GM12878 (cell line): ENCODE measurements at regions not wholly inside any gene's neighbourhood (a gene's known extent, or its start where the extent isn't known, plus 50 kb on each side); places are given as distances from the start of the nearest gene placed in this dataset.

Experiments used
- ASH2L ChIP-seq: fragments of 300-600, 200-600 bp; sonication (generic); IDR thresholded peaks from 2 replicates; pipeline ENCODE4 v1.6.1; 2017; ENCODE audit warnings: low read depth, mild to moderate bottlenecking, borderline replicate concordance
- EGR1 ChIP-seq, 2 experiments: IDR thresholded peaks; 1 replicate in 1 of 2; 2 replicates in 1 of 2; pipeline ENCODE4 v1.6.1; 2011 to 2012; ENCODE audit warnings: low read depth in 2 of 2, low read length in 2 of 2, borderline replicate concordance in 1 of 2, mild to moderate bottlenecking in 1 of 2, moderate library complexity in 1 of 2
- HDAC6 ChIP-seq: fragments of 200-600 bp; sonication (generic); IDR thresholded peaks from one replicate; pipeline ENCODE4 v1.8.0; 2017; ENCODE audit warnings: antibody characterized with exemption; ENCODE audit not compliant: unreplicated experiment
- MTA3 ChIP-seq: IDR thresholded peaks from 2 replicates; pipeline ENCODE4 v1.6.1; 2012; ENCODE audit warnings: low read length, inconsistent platforms, borderline replicate concordance
- POLR2AphosphoS2 ChIP-seq: IDR thresholded peaks from 2 replicates; pipeline ENCODE4 v1.6.1; 2011; ENCODE audit warnings: low read depth, mild to moderate bottlenecking, low read length, improper control_type of control experiment, moderate library complexity
- TCF3 ChIP-seq: IDR thresholded peaks from 2 replicates; pipeline ENCODE4 v1.6.1; 2012; ENCODE audit warnings: low read depth, mild to moderate bottlenecking, low read length, borderline replicate concordance; ENCODE audit not compliant: insufficient read depth
- TF ChIP-seq, protein P1 (sequence below): IDR thresholded peaks from 2 replicates; pipeline ENCODE4 v1.6.1; 2012; ENCODE audit warnings: low read depth, low read length, improper control_type of control experiment
- TF ChIP-seq, protein P2 (sequence below): IDR thresholded peaks from 2 replicates; pipeline ENCODE4 v1.6.1; 2012; ENCODE audit warnings: low read length, inconsistent platforms
- TF ChIP-seq, protein P3 (sequence below), 3 experiments: IDR thresholded peaks in 2 of 3; conservative IDR thresholded peaks in 1 of 3; 2 replicates each; pipeline ENCODE4 v1.5.1; 2011; ENCODE audit warnings: low read depth in 3 of 3, low read length in 3 of 3, mild to moderate bottlenecking in 3 of 3, control low read depth in 2 of 3, moderate library complexity in 2 of 3, inconsistent platforms in 1 of 3, mixed read lengths in 1 of 3; ENCODE audit not compliant: control insufficient read depth in 2 of 3, insufficient read depth in 1 of 3; ENCODE audit errors: extremely low read depth in 1 of 3
- TF ChIP-seq, protein P4 (sequence below): IDR thresholded peaks from 2 replicates; pipeline ENCODE4 v1.6.1; 2011; ENCODE audit warnings: low read depth, low read length, improper control_type of control experiment, borderline replicate concordance

DNA sequence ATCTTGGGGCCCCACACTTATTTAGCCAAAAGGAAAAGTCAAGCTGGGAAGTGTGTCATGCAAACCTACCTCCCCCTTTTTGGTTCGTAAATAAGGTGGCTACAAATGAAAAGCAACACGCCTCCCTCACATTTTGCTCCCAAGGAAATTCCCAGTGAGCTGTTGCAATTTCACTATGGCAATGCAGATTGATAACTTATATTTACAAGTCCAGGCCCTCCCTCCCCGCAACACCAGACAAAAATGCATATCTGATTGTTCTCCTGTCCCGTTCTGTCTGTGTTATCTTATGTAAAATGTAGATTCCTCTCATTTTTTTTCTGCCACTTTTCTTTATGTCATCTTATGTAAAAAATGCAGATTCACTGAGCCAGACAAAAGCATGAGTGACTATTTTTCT lies 1305.3 kb downstream of the SLITRK5 start:
- TF ChIP-seq EGR1 (IDR thresholded peaks at IDR 0.05; ENCODE audit: borderline replicate concordance in 1 of 2, low read depth in 2 of 2, low read length in 2 of 2): no peak
- TF ChIP-seq TCF3: no peak
- TF ChIP-seq POLR2AphosphoS2: no peak
- TF ChIP-seq HDAC6: no peak
- TF ChIP-seq, protein P1, sequence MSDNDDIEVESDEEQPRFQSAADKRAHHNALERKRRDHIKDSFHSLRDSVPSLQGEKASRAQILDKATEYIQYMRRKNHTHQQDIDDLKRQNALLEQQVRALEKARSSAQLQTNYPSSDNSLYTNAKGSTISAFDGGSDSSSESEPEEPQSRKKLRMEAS: no peak
- no peak for TF ChIP-seq MTA3
- TF ChIP-seq, protein P2, sequence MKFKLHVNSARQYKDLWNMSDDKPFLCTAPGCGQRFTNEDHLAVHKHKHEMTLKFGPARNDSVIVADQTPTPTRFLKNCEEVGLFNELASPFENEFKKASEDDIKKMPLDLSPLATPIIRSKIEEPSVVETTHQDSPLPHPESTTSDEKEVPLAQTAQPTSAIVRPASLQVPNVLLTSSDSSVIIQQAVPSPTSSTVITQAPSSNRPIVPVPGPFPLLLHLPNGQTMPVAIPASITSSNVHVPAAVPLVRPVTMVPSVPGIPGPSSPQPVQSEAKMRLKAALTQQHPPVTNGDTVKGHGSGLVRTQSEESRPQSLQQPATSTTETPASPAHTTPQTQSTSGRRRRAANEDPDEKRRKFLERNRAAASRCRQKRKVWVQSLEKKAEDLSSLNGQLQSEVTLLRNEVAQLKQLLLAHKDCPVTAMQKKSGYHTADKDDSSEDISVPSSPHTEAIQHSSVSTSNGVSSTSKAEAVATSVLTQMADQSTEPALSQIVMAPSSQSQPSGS: no peak
- TF ChIP-seq, protein P3, sequence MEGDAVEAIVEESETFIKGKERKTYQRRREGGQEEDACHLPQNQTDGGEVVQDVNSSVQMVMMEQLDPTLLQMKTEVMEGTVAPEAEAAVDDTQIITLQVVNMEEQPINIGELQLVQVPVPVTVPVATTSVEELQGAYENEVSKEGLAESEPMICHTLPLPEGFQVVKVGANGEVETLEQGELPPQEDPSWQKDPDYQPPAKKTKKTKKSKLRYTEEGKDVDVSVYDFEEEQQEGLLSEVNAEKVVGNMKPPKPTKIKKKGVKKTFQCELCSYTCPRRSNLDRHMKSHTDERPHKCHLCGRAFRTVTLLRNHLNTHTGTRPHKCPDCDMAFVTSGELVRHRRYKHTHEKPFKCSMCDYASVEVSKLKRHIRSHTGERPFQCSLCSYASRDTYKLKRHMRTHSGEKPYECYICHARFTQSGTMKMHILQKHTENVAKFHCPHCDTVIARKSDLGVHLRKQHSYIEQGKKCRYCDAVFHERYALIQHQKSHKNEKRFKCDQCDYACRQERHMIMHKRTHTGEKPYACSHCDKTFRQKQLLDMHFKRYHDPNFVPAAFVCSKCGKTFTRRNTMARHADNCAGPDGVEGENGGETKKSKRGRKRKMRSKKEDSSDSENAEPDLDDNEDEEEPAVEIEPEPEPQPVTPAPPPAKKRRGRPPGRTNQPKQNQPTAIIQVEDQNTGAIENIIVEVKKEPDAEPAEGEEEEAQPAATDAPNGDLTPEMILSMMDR (IDR thresholded peaks at IDR 0.05 in 2 of 3, conservative IDR thresholded peaks at IDR 0.05 in 1 of 3; ENCODE audit: control insufficient read depth in 2 of 3, extremely low read depth in 1 of 3, insufficient read depth in 1 of 3, low read depth in 3 of 3, low read length in 3 of 3): no peak
- TF ChIP-seq, protein P4, sequence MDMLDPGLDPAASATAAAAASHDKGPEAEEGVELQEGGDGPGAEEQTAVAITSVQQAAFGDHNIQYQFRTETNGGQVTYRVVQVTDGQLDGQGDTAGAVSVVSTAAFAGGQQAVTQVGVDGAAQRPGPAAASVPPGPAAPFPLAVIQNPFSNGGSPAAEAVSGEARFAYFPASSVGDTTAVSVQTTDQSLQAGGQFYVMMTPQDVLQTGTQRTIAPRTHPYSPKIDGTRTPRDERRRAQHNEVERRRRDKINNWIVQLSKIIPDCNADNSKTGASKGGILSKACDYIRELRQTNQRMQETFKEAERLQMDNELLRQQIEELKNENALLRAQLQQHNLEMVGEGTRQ: no peak
- no peak for TF ChIP-seq ASH2L
